ENCODE measurements at regions not wholly inside any gene's neighbourhood (a gene's known extent, or its start where the extent isn't known, plus 50 kb on each side); places are given as distances from the start of the nearest gene placed in this dataset.

- TF ChIP-seq MEIS1 (CRISPR knock-in tag; IDR thresholded peaks at IDR 0.05; ENCODE audit: borderline replicate concordance) (no peak), KLF1 (tag by site-specific recombination; IDR thresholded peaks at IDR 0.05) (no peak), KLF16 (tag by site-specific recombination; IDR thresholded peaks at IDR 0.05) (no peak), ZNF394 (tag by site-specific recombination; IDR thresholded peaks at IDR 0.05; ENCODE audit: borderline replicate concordance) (no peak), IKZF3 (tag by site-specific recombination; IDR thresholded peaks at IDR 0.05) (no peak), ZFP37 (tag by site-specific recombination; IDR thresholded peaks at IDR 0.05) (no peak), CTCF (tag by site-specific recombination; IDR thresholded peaks at IDR 0.05) (no peak), ZNF704 (tag by site-specific recombination; IDR thresholded peaks at IDR 0.05) (no peak), ZNF26 (tag by site-specific recombination; IDR thresholded peaks at IDR 0.05) (no peak), ZNF335 (tag by site-specific recombination; conservative IDR thresholded peaks at IDR 0.05) (no peak), ZBTB7A (tag by site-specific recombination; IDR thresholded peaks at IDR 0.05; ENCODE audit: low read depth) (no peak), ZBTB1 (tag by site-specific recombination; IDR thresholded peaks at IDR 0.05) (no peak)
These were observed 64.0 kb upstream of the KLF6 start for GRCh38 chr10:3848775-3849635.
